Stimulated activated CD8-positive, alpha-beta memory T cell treated with anti-CD3 and anti-CD28 coated beads, Interleukin-4, amount 100 ng/mL, for 48 hours (primary cell): ENCODE measurements at regions not wholly inside any gene's neighbourhood (a gene's known extent, or its start where the extent isn't known, plus 50 kb on each side); places are given as distances from the start of the nearest gene placed in this dataset.
A peak's percentile ranks its signal among the peaks of the same experiment; 100 is the strongest.
"Not testable (repeated sequence)": the region's sequence is repeated elsewhere in the genome, so short reads cannot be mapped to it uniquely, and the experiment has no call there.

ENCODE experiments used
- DNase-seq: peaks from one replicate; pipeline ENCODE4 v3.0.0-alpha.2; 2020

DNA sequence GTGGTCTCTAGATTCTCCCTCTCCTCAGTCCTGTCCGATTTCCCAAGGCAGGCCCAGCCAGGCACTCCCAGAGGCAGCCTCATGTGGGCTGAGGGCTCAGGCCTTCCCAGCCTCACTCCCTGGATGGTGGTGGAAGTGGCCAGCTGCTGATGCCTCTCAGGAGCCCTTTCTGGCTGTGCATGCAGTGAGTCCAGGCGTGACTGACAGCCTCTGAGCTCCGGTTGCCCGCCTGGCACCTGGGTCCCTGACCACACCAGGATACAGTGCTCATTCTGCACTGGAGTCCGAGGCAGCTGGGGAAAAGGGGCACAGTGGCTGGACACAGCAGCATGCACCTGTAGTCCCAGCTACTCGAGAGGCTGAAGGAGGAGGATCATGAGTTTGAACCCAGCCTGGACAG is 132.6 kb downstream of the CUL2 start:
- no peak for DNase-seq

DNA sequence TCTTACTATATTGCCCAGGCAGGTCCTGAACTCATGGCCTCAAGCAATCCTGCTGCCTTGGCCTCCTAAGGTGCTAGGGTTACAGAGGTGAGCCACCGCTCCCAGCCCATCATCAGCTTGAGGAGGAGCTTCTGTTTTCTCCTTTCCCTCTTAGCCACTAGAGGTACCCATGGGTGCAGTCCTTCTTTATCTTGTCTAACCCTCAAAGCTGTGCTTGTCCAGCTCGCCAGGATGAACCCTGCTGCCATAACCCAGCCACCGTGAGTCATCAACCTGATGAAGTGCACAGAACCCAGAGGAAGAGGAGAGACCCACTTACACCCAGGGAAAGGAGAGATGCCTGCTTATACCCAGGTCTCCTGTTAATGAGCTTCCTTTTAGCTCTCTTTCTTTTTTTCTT is 133.4 kb downstream of the CUL2 start:
- no peak for DNase-seq

DNA sequence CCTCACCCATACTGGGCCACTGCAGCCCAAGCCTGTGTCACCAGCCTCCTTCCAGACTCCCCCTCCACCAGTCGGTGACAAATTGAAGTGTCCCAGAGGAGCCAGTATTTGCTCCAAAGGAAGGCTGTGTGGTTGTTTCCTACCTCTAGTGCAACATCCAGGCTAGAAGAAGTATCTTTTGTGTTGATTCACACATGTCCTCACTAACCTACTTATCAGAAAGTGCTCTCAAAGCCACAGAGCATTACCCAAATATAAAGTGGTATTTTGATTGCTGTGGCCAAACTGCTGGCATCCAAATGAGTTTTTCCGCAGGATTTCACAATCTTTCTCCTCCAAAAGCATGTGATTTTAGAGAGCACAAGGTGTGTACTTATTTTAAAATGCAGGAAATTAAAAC is 134.8 kb downstream of the CUL2 start:
- DNase-seq: no peak

DNA sequence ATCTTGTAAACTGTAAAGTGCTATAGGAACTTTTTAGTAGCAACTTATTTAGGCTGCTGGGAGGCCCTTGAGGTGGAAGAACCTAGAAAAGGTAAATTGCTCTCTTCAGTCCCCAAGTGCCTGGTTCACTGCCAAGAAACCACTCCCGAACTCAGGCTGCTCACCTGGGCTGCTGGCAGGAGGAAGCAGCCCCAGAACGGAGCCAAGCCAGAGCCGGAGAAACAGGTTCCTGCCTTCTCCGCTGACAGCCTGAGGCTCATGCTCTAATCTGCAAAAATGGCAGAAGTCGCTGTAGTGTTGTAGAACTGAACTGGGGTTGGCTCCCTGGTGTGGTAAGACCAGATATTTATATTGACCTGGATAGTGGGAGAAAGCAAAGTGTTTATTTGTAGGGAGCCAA is 136.0 kb downstream of the CUL2 start:
- DNase-seq: no peak

DNA sequence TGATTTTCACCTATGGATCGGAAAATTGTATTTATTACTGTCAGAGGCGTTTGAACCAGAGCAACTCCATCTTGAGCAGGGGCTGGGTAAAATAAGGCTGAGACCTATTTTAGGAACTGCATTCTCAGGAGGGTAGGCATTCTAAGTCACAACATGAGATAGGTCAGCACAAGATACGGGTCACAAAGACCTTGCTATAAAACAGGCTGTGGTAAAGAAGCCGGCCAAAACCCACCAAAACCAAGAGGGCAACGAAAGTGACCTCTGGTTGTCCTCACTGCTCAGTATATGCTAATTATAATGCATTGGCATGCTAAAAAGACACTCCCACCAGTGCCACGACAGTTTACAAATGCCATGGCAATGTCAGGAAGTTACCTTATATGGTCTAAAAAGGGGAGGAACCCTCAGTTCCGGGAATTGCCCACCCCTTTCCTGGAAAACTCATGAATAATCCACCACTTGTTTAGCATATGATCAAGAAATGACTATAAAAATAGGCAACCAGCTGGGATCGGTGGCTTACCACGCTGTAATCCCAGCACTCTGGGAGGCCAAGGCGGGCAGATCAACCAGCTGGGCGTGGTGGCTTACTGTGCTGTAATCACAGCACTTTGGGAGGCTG is 136.3 kb upstream of the PARD3 start:
- peak; percentile 68 for DNase-seq

DNA sequence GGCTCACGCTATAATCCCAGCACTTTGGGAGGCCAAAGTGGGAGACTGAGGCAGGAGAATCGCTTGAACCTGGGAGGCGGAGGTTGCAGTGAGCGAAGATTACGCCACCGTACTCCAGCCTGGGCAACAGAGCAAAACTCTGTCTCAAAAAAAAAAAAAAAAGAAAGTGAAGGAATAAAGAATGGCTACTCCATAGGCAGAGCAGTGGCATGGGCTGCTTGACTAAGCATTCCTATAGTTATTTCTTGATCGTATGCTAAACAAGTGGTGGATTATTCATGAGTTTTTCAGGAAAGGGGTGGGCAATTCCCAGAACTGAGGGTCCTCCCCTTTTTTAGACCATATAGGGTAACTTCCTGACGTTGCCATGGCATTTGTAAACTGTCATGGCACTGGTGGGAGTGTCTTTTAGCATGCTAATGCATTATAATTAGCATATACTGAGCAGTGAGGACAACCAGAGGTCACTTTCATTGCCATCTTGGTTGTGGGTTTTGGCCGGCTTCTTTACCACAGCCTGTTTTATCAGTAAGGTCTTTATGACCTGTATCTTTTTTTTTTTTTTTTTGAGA is 130.9 kb upstream of the PARD3 start:
- DNase-seq: not testable (repeated sequence)

DNA sequence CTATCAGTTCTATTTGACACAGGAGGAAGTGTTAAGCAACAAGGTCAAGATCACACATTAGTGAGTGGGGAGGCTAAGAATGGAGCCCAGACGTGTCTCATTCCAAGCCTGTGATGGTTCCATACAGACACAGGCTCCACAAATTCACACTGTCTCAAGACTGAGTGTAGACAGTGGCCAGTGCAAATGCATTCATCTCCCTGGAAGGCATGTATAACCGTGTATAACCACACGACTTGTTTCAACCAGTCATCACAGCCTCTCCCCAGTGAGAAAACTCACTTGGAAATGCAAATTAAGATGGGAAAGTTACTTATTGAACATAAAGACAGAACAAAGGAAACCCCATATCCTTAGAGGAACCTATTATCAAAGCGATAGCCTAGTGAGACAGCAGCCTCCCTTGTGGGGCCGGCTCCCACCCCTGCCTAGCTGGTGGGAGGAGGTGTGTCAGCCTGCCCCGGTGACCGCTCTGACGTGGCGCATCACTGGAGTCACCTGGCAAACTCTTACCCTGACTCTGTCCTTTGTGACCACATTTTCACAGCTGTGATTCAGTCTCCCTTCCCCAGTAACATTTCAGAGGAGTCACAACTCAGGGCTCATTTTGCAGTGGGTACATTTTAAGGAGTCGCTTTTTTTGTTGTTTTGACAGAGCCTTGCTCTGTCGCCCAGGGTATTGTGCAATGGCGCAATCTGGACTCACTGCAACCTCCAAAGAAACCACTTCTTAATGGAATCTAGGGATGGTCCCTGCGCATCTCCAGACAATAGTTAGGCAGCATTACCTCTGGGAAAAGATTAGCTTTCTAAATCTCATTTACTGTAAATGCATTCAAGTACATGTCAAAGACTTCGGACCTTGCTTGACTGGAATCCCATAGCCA is 126.6 kb upstream of the PARD3 start:
- no peak for DNase-seq

DNA sequence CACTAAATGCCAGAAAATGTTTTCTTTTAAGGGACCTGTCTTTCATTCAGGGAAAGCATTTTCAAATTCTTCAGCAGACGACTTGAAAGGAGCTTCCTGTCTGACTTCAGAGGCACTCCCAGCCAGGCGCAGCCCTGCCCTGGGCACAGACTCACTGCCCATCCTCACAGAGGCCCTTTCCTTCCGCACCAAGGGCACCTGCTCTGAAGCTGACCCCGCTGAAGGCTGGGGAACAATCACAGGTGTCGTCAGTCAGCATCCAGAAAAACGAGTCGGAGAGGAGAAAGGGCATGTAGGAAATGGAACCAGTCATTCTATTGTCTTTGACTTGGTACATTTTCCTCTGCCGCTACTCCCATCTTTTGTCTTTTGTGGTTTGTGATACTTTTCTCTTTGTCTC is 125.3 kb upstream of the PARD3 start:
- no peak for DNase-seq

DNA sequence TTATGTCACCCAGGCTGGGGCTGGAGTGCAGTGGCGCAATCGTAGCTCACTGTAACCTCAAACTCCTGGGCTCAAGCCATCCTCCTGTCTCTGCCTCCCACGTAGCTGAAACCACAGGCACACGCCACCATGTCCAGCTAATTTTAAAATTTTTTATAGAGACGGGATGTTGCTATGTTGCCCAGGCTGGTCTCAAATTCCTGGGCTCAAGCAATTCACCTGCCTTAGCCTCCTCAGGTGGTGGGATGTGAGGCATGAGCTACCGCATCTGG is 123.2 kb upstream of the PARD3 start:
- no peak for DNase-seq

DNA sequence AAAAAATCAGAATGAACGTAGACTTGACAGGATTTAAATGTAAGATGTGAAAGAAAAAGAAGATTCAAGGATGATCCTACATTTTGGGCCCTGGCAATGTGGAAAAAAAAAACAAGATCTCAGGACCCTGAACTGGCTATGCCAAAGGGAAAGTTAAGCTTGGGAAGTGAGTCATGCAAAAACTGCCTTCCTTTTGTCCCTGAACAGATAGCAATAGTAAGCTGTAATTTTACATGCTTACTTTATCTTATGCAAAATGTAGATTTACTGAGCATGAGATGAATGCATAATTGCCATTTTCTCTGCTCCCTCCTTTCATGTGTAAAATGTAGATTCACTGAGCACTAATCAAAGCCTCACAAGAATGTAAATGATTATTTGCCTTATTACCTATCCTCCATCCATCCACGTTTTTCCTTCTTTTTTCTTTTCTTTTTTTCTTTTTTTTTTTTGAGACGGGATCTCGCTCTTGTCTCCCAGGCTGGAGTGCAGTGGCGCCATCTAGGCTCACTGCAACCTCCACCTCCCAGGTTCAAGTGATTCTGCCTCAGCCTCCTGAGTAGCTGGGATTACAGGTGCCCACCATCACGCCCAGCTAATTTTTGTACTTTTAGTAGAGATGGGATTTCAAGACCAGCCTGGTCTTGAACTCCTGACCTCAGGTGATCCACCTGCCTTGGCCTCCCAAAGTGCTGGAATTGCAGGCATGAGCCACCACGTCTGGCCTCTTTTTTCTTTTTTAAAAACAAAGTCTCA is 122.7 kb upstream of the PARD3 start:
- not testable (repeated sequence) for DNase-seq

DNA sequence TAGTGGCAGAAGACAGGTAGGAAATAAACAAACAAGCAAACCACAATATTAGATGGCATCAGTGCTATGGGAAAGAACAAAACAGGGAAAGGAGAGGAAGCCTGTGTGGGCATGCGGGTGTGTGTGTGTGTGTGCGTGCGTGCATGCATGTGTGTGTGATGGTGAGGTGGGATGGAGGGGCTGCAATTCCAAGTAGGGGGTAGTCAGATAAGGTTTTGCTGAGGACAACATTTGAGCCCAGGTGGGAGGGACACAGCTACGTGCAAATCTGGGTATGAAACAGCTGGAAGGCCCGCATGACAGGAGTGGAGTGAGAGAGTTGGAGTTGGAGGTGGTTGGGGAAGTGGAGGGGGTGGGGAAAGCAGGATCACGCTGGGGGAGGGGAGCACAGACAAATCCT is 121.0 kb upstream of the PARD3 start:
- DNase-seq: no peak

DNA sequence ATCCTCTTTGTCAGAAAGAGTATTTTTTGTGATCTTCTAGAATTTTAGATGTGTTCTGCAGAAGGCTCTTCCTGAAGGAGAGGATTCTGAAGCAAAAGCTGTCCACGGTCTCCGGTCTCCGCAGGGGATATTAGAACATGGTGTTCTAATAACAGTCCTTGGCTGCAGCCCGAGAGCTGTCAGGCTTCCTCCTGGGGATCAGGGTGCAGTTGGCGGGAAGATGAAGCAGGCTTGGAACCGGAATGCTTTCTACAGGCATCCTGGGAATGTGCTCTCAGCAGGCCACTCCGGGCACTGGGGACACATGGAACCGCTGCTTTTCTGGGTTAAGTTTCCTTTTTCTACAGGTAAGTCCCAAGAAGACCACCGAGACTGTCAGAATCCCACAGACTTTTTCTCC is 118.6 kb upstream of the PARD3 start:
- no peak for DNase-seq

DNA sequence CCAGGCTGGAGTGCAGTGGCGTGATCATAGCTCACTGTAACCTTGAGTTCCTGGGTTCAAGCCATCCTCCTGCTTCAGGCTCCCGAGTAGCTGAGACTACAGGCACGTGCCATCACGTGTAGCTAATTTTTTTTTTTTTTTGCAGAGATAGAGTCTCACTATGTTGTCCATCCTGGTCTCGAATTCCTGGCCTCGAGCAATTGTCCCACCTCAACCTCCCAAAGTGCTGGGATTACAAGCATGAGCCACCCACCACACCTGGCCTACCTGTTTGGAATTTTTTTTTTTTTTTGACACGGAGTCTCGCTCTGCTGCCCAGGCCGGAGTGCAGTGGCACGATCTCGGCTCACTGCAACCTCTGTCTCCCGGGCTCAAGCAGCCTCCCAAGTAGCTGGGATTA is 117.1 kb upstream of the PARD3 start:
- DNase-seq: no peak

DNA sequence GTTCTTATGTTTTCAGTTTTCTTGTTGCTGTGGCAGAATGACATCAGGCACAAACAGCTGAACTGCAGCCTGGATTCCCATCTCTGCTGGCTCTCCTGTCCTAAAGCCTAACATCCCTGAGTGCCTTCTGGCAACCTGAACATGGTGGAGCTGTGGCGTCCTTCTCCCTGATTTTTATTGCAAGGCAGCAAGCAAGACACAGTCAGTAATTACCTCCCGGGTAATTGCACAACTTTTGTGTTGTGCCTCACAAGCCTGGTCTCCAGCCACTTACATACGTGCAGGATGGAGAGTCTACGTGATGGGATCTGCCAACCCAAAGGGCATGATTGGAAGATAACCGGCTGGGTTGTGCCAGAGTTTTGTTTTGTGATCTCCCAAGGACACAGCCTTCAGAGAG is 116.1 kb upstream of the PARD3 start:
- DNase-seq: no peak

DNA sequence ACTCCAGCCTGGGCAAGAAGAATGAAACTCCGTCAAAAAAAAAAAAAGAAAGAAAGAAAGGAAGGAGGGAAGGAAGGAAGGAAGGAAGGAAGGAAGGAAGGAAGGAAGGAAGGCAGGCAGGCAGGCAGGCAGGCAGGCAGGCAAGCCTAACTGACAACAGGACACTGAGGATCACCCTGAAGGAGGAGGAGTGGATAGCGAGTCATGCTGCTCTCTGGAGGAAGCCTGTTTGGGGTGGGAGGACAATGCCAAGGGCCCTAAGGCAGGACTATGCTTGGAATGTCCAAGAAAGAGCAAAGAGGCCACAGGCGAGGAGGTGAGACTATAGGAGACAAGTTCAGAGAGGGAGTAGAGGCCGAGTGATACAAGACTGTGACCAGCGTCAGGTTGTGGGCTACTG is 107.0 kb upstream of the PARD3 start:
- no peak for DNase-seq

DNA sequence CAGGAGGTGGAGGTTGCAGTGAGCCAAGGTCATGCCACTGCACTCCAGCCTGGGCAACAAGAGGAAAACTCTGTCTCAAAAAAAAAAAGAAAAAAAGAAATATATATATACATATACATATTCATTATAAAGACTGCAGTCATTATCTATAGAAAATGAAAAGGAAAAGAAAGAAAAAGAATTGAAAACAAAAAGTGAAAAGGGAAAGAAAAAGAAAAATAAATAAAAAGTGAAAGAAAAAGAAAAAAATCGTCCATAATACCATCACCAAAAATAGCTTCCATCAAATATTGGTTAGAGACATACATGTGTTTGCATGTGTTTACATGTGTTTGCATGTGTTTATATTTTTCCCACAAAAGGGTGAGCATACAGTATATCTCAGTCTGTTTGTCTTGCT is 105.5 kb upstream of the PARD3 start:
- DNase-seq: no peak

DNA sequence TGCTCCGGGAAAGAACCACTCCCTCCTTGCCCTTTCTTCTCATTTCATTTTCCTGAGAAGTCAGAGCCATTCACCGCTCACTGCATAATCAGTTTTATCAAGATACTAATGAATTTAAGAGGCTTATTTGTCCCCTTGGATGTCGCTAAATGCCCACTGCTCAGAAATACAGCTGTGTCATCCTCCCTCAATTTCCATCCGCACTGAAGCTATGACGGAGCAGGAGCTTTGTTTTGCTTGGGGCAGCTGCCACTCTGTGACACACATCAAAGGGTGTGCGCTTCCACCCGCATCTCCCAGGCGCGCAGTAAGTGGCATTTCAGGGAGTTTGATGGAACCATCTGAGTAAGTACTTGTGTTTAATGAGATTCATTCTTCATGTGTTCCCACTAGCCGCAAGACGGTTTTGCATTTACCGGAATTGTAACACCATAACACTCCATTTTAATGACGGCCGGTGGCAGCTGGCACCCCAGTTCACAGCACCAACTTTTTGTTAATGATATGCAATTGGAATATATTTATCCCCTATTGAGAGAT is 103.8 kb upstream of the PARD3 start:
- DNase-seq: no peak

DNA sequence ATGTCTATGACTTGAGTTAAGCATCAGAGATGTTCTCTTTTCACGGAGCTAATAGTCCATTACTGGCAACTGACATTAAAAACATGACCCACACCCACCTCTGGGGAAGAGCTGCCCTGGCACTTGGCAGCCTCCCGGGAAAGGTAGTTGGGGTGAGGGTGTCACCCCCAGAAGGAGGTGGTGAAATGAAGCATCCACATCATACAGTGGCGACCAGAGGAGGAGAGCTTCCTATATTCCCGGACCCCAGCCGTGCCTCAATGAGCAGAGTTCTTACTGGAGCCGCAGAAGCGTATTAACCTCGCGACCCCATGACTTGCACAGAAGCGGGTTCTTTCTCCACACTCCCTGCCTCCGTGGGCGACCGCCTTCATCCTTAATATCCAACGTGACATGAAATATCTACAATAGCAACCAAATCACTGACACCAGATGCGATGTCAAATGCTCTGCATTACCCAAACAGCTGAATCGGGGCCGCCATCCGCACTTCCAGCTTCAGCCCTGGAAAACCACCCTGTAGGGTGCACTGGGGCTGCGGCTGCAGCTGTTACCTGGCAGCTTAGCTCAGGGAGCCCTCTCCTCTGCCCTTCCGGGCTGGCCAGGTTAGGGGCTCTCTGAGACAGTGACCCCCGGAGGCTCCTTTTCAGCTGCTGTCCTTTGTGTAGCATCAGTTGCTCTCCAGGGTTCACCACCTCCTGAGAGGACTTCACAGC is 103.1 kb upstream of the PARD3 start:
- no peak for DNase-seq

DNA sequence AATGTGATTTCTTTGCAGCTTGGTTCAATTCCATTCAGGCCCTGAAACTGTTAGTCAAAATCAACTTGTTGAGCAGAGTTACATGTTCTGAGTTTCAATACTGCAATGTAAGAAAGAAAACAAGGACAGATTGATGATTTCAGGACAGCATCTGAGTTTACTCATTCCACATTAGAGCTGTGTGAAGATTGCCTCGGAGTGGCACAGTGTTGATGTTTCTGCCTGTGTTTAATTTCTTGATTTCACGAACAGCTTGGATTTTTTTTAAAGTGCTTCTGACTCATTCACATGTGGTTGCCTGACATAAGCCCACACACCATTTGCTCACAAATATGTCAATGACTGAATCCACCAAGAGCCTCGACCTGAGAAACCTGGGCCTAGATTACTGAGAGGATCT is 101.2 kb upstream of the PARD3 start:
- DNase-seq: no peak

DNA sequence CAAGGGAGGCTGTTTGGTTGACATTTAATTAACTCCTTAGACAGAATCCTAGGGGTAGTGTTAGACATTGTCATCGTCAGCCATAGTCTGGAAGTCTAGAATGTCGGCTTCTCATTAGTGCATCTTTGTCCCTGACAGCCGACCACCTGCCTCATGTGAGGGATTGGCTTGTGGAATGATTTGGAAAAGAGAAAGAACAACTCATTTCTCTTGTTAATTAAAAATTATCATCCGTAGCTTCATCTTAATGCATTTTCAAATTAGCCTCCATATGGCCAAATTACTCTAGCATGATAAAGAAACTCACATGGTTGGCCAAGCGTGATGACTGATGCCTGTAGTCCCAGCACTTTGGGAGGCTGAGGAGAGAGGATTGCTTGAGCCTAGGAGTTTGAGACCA is 97.7 kb upstream of the PARD3 start:
- DNase-seq: no peak

DNA sequence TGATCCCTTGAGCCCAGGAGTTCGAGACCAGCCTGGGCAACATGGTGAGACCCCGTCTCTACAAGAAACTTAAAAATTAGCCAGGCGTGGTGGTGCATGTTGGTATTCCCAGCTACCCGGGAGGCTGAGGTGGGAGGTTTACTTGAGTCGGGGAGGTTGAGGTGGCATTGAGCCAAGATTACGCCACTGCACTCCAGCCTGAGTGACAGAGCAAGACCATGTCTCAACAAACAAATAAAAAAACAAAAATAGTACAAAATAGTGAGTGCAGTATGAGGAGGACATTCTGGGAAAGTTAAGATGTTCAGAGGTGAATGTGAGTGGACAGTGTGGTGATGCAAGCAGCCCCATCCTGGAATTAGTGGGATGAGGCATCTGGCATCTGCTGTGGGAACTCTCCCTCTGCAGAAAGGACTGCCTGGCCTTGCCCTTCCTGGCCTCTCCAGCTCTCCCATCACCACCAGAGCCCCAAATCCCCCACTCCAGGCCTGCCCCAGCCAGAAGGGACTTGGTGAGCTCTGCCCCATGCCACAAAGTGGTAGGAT is 96.6 kb upstream of the PARD3 start:
- DNase-seq: no peak

DNA sequence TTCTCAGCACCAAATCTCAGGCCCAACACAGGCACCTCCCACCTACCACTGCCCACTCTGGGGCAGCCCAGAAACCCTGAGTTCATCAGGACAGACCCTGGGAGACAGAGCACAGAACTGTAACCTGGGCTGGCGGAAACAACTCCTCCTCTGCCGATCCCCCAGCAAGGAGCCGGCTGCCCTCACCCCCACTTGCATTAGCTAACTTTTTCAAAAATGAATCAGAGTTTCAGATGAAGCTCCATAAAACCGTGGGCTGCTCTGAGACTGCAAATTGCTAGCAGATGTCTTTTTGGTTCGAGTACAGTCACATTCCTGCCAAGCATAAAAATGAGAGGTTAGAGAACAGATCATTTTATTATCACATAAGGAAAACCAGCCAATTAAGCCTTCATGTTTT is 93.4 kb upstream of the PARD3 start:
- no peak for DNase-seq
